ENCODE measurements at regions not wholly inside any gene's neighbourhood (a gene's known extent, or its start where the extent isn't known, plus 50 kb on each side); places are given as distances from the start of the nearest gene placed in this dataset.
"Not testable (repeated sequence)": the region's sequence is repeated elsewhere in the genome, so short reads cannot be mapped to it uniquely, and the experiment has no call there.

GRCh38 chr6:102169802-102170201 is 776.3 kb downstream of the GRIK2 start:
- H3K9me3 Mint-ChIP-seq: peaks cover 5 to 27% (median 25%) of the 10 kb centered on the region in 3 donors
- H3K36me3 ChIP-seq (ENCODE audit: control insufficient read depth in 2 of 2, extremely low read depth in 1 of 2, insufficient read depth in 1 of 2, low read length in 1 of 2); H3K4me1 Mint-ChIP-seq; H3K27me3 ChIP-seq (replicated peaks in 1 of 2; ENCODE audit: control insufficient read depth in 2 of 2, extremely low read depth in 1 of 2, insufficient read depth in 2 of 2, low read length in 1 of 2); ATAC-seq (replicated peaks in 1 of 4); H3K4me3 ChIP-seq (ENCODE audit: control insufficient read depth in 1 of 2, extremely low read depth in 1 of 2, low read length in 1 of 2); H3K4me1 ChIP-seq (ENCODE audit: control insufficient read depth in 1 of 2, extremely low read depth in 1 of 2, insufficient read depth in 2 of 2, low read length in 2 of 2); H3K36me3 Mint-ChIP-seq; DNase-seq; H3K27ac Mint-ChIP-seq; H3K9me3 ChIP-seq; CTCF ChIA-PET; H3K27ac ChIP-seq (ENCODE audit: low read length); H3K27me3 Mint-ChIP-seq; H3K4me3 Mint-ChIP-seq: not testable (repeated sequence)
- POLR2A ChIA-PET: interaction anchor here in 1 of 2 donors (0.6 kb wide), 1 partner anchor 263 kb away, joined by 4 read pairs; no protein-coding TSS in a partner anchor
- 92% methylated on average over 14 of the region's 18 CpGs for WGBS (ENCODE audit: insufficient coverage)

GRCh38 chr6:102187186-102187585 is 793.7 kb downstream of the GRIK2 start:
- no peaks in the 10 kb centered on the region for H3K27me3 ChIP-seq (replicated peaks in 1 of 2; ENCODE audit: control insufficient read depth in 2 of 2, extremely low read depth in 1 of 2, insufficient read depth in 2 of 2, low read length in 1 of 2)
- ChIA-PET CTCF (no interaction called here), POLR2A (no interaction called here)
- H3K4me1 Mint-ChIP-seq: no peaks in the 10 kb centered on the region
- H3K4me1 ChIP-seq (ENCODE audit: control insufficient read depth in 1 of 2, extremely low read depth in 1 of 2, insufficient read depth in 2 of 2, low read length in 2 of 2): no peaks in the 10 kb centered on the region
- no peak overlapping the region for H3K4me3 ChIP-seq (ENCODE audit: control insufficient read depth in 1 of 2, extremely low read depth in 1 of 2, low read length in 1 of 2)
- DNase-seq (no peak), ATAC-seq (replicated peaks in 1 of 4) (no peak)
- no CpG with 5 or more reads among the region's 2 CpGs for WGBS (ENCODE audit: insufficient coverage)
- H3K9me3 Mint-ChIP-seq: peaks cover 8 to 15% (median 10%) of the 10 kb centered on the region in 3 donors
- no peaks in the 10 kb centered on the region for H3K36me3 Mint-ChIP-seq
- no peak overlapping the region for H3K27ac Mint-ChIP-seq
- no peaks in the 10 kb centered on the region for H3K27me3 Mint-ChIP-seq
- H3K9me3 ChIP-seq: no peaks in the 10 kb centered on the region
- H3K4me3 Mint-ChIP-seq: no peak overlapping the region
- no peaks in the 10 kb centered on the region for H3K36me3 ChIP-seq (ENCODE audit: control insufficient read depth in 2 of 2, extremely low read depth in 1 of 2, insufficient read depth in 1 of 2, low read length in 1 of 2)
- H3K27ac ChIP-seq (ENCODE audit: low read length): no peak overlapping the region

- ATAC-seq (replicated peaks in 1 of 4): no peak
- POLR2A ChIA-PET: no interaction called here
- CTCF ChIA-PET: no interaction called here
- Histone ChIP-seq H3K9me3 (peaks cover 4% of the 10 kb centered on the region), H3K27ac (ENCODE audit: low read length) (no peak overlapping the region), H3K27me3 (replicated peaks in 1 of 2; ENCODE audit: control insufficient read depth in 2 of 2, extremely low read depth in 1 of 2, insufficient read depth in 2 of 2, low read length in 1 of 2) (no peaks in the 10 kb centered on the region), H3K36me3 (ENCODE audit: control insufficient read depth in 2 of 2, extremely low read depth in 1 of 2, insufficient read depth in 1 of 2, low read length in 1 of 2) (no peaks in the 10 kb centered on the region), H3K4me1 (ENCODE audit: control insufficient read depth in 1 of 2, extremely low read depth in 1 of 2, insufficient read depth in 2 of 2, low read length in 2 of 2) (no peaks in the 10 kb centered on the region), H3K4me3 (ENCODE audit: control insufficient read depth in 1 of 2, extremely low read depth in 1 of 2, low read length in 1 of 2) (no peak overlapping the region)
- H3K4me3 Mint-ChIP-seq: no peak overlapping the region
- no peaks in the 10 kb centered on the region for H3K27me3 Mint-ChIP-seq
- H3K27ac Mint-ChIP-seq: no peak overlapping the region
- DNase-seq: no peak
- peaks cover 13 to 45% (median 28%) of the 10 kb centered on the region in 3 donors for H3K9me3 Mint-ChIP-seq
- H3K36me3 Mint-ChIP-seq: no peaks in the 10 kb centered on the region
- 40% methylated on average over 1 of the region's 1 CpG for WGBS (ENCODE audit: insufficient coverage)
- no peaks in the 10 kb centered on the region for H3K4me1 Mint-ChIP-seq
Measured at GRCh38 chr6:102195311-102195710, 801.8 kb downstream of the GRIK2 start.

- no peaks in the 10 kb centered on the region for H3K4me1 Mint-ChIP-seq
- Histone ChIP-seq H3K27ac (ENCODE audit: low read length) (no peak overlapping the region), H3K4me1 (ENCODE audit: control insufficient read depth in 1 of 2, extremely low read depth in 1 of 2, insufficient read depth in 2 of 2, low read length in 2 of 2) (no peaks in the 10 kb centered on the region), H3K9me3 (peaks cover 4% of the 10 kb centered on the region), H3K36me3 (ENCODE audit: control insufficient read depth in 2 of 2, extremely low read depth in 1 of 2, insufficient read depth in 1 of 2, low read length in 1 of 2) (no peaks in the 10 kb centered on the region), H3K27me3 (replicated peaks in 1 of 2; ENCODE audit: control insufficient read depth in 2 of 2, extremely low read depth in 1 of 2, insufficient read depth in 2 of 2, low read length in 1 of 2) (no peaks in the 10 kb centered on the region), H3K4me3 (ENCODE audit: control insufficient read depth in 1 of 2, extremely low read depth in 1 of 2, low read length in 1 of 2) (no peak overlapping the region)
- H3K27ac Mint-ChIP-seq: no peak overlapping the region
- H3K9me3 Mint-ChIP-seq: peaks cover 13 to 39% (median 31%) of the 10 kb centered on the region in 3 donors
- DNase-seq (no peak), ATAC-seq (replicated peaks in 1 of 4) (no peak)
- H3K4me3 Mint-ChIP-seq: no peak overlapping the region
- H3K36me3 Mint-ChIP-seq: no peaks in the 10 kb centered on the region
- no peaks in the 10 kb centered on the region for H3K27me3 Mint-ChIP-seq
- WGBS (ENCODE audit: insufficient coverage): 72% methylated on average over 2 of the region's 3 CpGs
- CTCF ChIA-PET: no interaction called here
- POLR2A ChIA-PET: no interaction called here
Measured at GRCh38 chr6:102197211-102197610, 803.7 kb downstream of the GRIK2 start.

GRCh38 chr6:102204351-102204750 is 810.8 kb downstream of the GRIK2 start:
- WGBS (ENCODE audit: insufficient coverage): no CpG with 5 or more reads among the region's 3 CpGs
- Mint-ChIP-seq H3K4me1 (no peaks in the 10 kb centered on the region), H3K27me3 (no peaks in the 10 kb centered on the region), H3K27ac (no peak overlapping the region), H3K9me3 (peaks cover 10 to 21% (median 19%) of the 10 kb centered on the region in 3 donors), H3K4me3 (no peak overlapping the region), H3K36me3 (no peaks in the 10 kb centered on the region)
- Histone ChIP-seq H3K27ac (ENCODE audit: low read length) (no peak overlapping the region), H3K4me1 (ENCODE audit: control insufficient read depth in 1 of 2, extremely low read depth in 1 of 2, insufficient read depth in 2 of 2, low read length in 2 of 2) (no peaks in the 10 kb centered on the region), H3K36me3 (ENCODE audit: control insufficient read depth in 2 of 2, extremely low read depth in 1 of 2, insufficient read depth in 1 of 2, low read length in 1 of 2) (no peaks in the 10 kb centered on the region), H3K27me3 (replicated peaks in 1 of 2; ENCODE audit: control insufficient read depth in 2 of 2, extremely low read depth in 1 of 2, insufficient read depth in 2 of 2, low read length in 1 of 2) (no peaks in the 10 kb centered on the region), H3K9me3 (no peaks in the 10 kb centered on the region), H3K4me3 (ENCODE audit: control insufficient read depth in 1 of 2, extremely low read depth in 1 of 2, low read length in 1 of 2) (no peak overlapping the region)
- no peak for ATAC-seq (replicated peaks in 1 of 4)
- ChIA-PET POLR2A (no interaction called here), CTCF (no interaction called here)
- DNase-seq: no peak

- Histone ChIP-seq H3K9me3 (no peaks in the 10 kb centered on the region), H3K4me3 (ENCODE audit: control insufficient read depth in 1 of 2, extremely low read depth in 1 of 2, low read length in 1 of 2) (no peak overlapping the region), H3K4me1 (ENCODE audit: control insufficient read depth in 1 of 2, extremely low read depth in 1 of 2, insufficient read depth in 2 of 2, low read length in 2 of 2) (no peaks in the 10 kb centered on the region), H3K27me3 (replicated peaks in 1 of 2; ENCODE audit: control insufficient read depth in 2 of 2, extremely low read depth in 1 of 2, insufficient read depth in 2 of 2, low read length in 1 of 2) (no peaks in the 10 kb centered on the region), H3K36me3 (ENCODE audit: control insufficient read depth in 2 of 2, extremely low read depth in 1 of 2, insufficient read depth in 1 of 2, low read length in 1 of 2) (no peaks in the 10 kb centered on the region), H3K27ac (ENCODE audit: low read length) (no peak overlapping the region)
- no peaks in the 10 kb centered on the region for H3K36me3 Mint-ChIP-seq
- WGBS (ENCODE audit: insufficient coverage): no CpG with 5 or more reads among the region's 3 CpGs
- no peaks in the 10 kb centered on the region for H3K27me3 Mint-ChIP-seq
- no peak for DNase-seq
- H3K4me1 Mint-ChIP-seq: no peaks in the 10 kb centered on the region
- ATAC-seq (replicated peaks in 1 of 4): no peak
- ChIA-PET POLR2A (no interaction called here), CTCF (no interaction called here)
- H3K27ac Mint-ChIP-seq: no peak overlapping the region
- H3K9me3 Mint-ChIP-seq: peaks cover 3 to 11% (median 7%) of the 10 kb centered on the region in 3 donors
- H3K4me3 Mint-ChIP-seq: no peak overlapping the region
Measured at GRCh38 chr6:102215425-102215824, 821.9 kb downstream of the GRIK2 start.

GRCh38 chr6:102216232-102216631 is 822.7 kb downstream of the GRIK2 start:
- H3K9me3 Mint-ChIP-seq: peaks cover 0 to 11% (median 11%) of the 10 kb centered on the region in 3 donors
- ATAC-seq (replicated peaks in 1 of 4): no peak
- no peaks in the 10 kb centered on the region for H3K9me3 ChIP-seq
- no peak overlapping the region for H3K4me3 ChIP-seq (ENCODE audit: control insufficient read depth in 1 of 2, extremely low read depth in 1 of 2, low read length in 1 of 2)
- 80% methylated on average over 2 of the region's 2 CpGs for WGBS (ENCODE audit: insufficient coverage)
- H3K27ac ChIP-seq (ENCODE audit: low read length): no peak overlapping the region
- no peak overlapping the region for H3K4me3 Mint-ChIP-seq
- H3K36me3 Mint-ChIP-seq: no peaks in the 10 kb centered on the region
- H3K4me1 ChIP-seq (ENCODE audit: control insufficient read depth in 1 of 2, extremely low read depth in 1 of 2, insufficient read depth in 2 of 2, low read length in 2 of 2): no peaks in the 10 kb centered on the region
- no peaks in the 10 kb centered on the region for H3K4me1 Mint-ChIP-seq
- CTCF ChIA-PET: no interaction called here
- no peak for DNase-seq
- POLR2A ChIA-PET: no interaction called here
- H3K27ac Mint-ChIP-seq: no peak overlapping the region
- no peaks in the 10 kb centered on the region for H3K36me3 ChIP-seq (ENCODE audit: control insufficient read depth in 2 of 2, extremely low read depth in 1 of 2, insufficient read depth in 1 of 2, low read length in 1 of 2)
- no peaks in the 10 kb centered on the region for H3K27me3 ChIP-seq (replicated peaks in 1 of 2; ENCODE audit: control insufficient read depth in 2 of 2, extremely low read depth in 1 of 2, insufficient read depth in 2 of 2, low read length in 1 of 2)
- H3K27me3 Mint-ChIP-seq: no peaks in the 10 kb centered on the region
